OCI-LY3 (cell line): ENCODE measurements at regions not wholly inside any gene's neighbourhood (a gene's known extent, or its start where the extent isn't known, plus 50 kb on each side); places are given as distances from the start of the nearest gene placed in this dataset.

ENCODE experiments used
- EZH2phosphoT487 ChIP-seq: fragments of 200-600 bp; shearing (Covaris generic); IDR thresholded peaks from 2 replicates; pipeline ENCODE4 v1.6.1; 2018; ENCODE audit warnings: antibody characterized with exemption, mixed run types, low read depth
- TF ChIP-seq, protein P1 (sequence below): fragments of 200-600, 300-600 bp; sonication (generic); IDR thresholded peaks from 2 replicates; pipeline ENCODE4 v1.5.1; 2014; ENCODE audit warnings: antibody characterized with exemption, low read length, low read depth

GRCh38 chr19:30634131-30634830 lies 262.1 kb downstream of the ZNF536 start:
- TF ChIP-seq, protein P1, sequence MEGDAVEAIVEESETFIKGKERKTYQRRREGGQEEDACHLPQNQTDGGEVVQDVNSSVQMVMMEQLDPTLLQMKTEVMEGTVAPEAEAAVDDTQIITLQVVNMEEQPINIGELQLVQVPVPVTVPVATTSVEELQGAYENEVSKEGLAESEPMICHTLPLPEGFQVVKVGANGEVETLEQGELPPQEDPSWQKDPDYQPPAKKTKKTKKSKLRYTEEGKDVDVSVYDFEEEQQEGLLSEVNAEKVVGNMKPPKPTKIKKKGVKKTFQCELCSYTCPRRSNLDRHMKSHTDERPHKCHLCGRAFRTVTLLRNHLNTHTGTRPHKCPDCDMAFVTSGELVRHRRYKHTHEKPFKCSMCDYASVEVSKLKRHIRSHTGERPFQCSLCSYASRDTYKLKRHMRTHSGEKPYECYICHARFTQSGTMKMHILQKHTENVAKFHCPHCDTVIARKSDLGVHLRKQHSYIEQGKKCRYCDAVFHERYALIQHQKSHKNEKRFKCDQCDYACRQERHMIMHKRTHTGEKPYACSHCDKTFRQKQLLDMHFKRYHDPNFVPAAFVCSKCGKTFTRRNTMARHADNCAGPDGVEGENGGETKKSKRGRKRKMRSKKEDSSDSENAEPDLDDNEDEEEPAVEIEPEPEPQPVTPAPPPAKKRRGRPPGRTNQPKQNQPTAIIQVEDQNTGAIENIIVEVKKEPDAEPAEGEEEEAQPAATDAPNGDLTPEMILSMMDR, result no peak
- no peak for TF ChIP-seq EZH2phosphoT487
